ENCODE measurements at regions not wholly inside any gene's neighbourhood (a gene's known extent, or its start where the extent isn't known, plus 50 kb on each side); places are given as distances from the start of the nearest gene placed in this dataset.

DNA sequence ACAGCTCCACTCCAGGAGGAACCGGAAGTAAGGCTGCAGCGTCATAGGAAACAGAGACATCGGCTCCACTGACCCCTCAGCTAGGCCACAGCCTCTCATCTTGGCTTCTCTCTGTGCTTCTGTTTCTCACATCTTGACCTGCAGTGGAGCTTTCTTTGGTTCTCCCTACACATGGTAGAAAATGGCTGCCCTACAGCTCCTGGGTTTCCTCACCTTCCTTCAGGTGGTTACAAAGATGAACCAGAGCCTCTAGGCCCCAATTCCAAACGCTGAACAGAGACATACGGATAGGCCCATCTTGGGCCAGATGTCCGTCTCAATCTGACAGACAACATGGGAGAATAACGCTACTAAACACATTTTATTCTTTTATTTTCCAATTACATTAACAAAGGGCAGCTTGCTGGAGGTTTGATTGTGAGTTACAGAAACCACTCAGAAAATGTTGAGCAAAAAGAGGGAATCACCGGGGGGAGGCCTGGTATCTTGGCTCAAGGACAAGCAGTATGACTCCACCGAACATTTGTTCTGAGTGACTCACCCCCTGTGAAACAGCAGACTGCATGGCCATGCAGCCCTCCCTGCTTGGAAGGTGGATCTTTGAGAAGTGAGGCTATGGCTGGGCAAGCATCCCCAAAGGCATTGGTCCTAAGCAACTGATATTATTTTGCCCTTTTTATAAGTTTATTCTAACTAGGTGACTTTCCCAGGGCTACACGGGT, 303.5 kb downstream of the CDCA7 start:
- ATAC-seq: peak; percentile 39; the same call in 1 of the 3 replicates
- ChIA-PET CTCF (ENCODE audit: low intra/inter-chr PET ratio, low total read pairs) (no interaction called here), POLR2A (no interaction called here)
- Histone ChIP-seq H3K4me1 (ENCODE audit: insufficient read depth, low read length) (no peaks in the 10 kb centered on the region), H3K4me3 (replicated peaks in 1 of 3; ENCODE audit: insufficient read depth in 1 of 3, low read depth in 2 of 3, low read length in 3 of 3) (no peak overlapping the region), H3K27ac (ENCODE audit: extremely low read length, insufficient read depth, low read length) (no peak overlapping the region), H3K36me3 (replicated peaks in 1 of 2; ENCODE audit: control insufficient read depth in 1 of 2, insufficient read depth in 2 of 2, low read length in 2 of 2) (no peaks in the 10 kb centered on the region), H2AFZ (ENCODE audit: low read length) (no peak overlapping the region), H3K9ac (ENCODE audit: insufficient read depth, low read depth, low read length) (no peak overlapping the region), H4K20me1 (ENCODE audit: insufficient read depth, low read length) (no peaks in the 10 kb centered on the region), H3K79me2 (ENCODE audit: insufficient read depth, low read length) (no peaks in the 10 kb centered on the region), H3K4me2 (ENCODE audit: low read depth, low read length) (no peak overlapping the region), H3K9me3 (ENCODE audit: low read length) (no peaks in the 10 kb centered on the region), H3K27me3 (ENCODE audit: control insufficient read depth in 1 of 2, insufficient read depth in 2 of 2, low read length in 2 of 2) (peaks cover 3 to 12% of the 10 kb centered on the region in 2 experiments; a peak in 2 of 5 replicates)
- 27% methylated on average over 10 of the region's 10 CpGs for WGBS (ENCODE audit: low lambda C conversion rate)
- TF ChIP-seq FOSL2 (CRISPR knock-in tag; IDR thresholded peaks at IDR 0.05): peak; percentile 82
- no peak for TF ChIP-seq REXO4 (CRISPR knock-in tag; IDR thresholded peaks at IDR 0.05; ENCODE audit: borderline replicate concordance)
- BruUV-seq (replicated peaks): no TSS peak
- intact Hi-C loops (cut with micrococcal nuclease; ENCODE audit: unreplicated experiment) (no loop called here), in situ Hi-C loops (cut with HindIII; ENCODE audit: extremely low pct_ligation_motif_present, low pct_unique_long_range_greater_than_20kb) (no loop called here)
- peak; percentile 26 for DNase-seq (ENCODE audit: low spot score)
- FAIRE-seq: no peak

DNA sequence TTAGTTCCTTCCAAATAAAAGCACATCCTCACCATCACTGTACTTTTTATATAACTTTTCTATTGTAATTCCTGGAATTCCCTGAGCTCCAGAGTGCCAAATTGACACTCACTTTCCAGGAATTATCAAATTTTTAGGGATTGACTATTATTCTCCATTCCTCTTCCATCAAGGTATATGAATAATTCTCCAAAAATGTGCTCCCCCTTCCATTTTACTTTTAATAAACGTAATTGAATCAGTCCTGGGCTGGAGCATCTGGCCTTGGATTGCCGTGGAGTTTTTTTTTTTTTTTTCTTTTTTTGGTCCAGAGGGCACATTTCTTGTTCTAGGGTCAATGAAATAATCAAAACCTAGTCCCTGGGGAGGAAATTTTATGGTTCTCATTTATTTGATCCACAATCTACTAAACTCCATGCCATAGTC, 304.3 kb downstream of the CDCA7 start:
- Histone ChIP-seq H3K4me1 (ENCODE audit: insufficient read depth, low read length) (no peaks in the 10 kb centered on the region), H3K27ac (ENCODE audit: extremely low read length, insufficient read depth, low read length) (no peak overlapping the region), H3K79me2 (ENCODE audit: insufficient read depth, low read length) (no peaks in the 10 kb centered on the region), H3K4me3 (replicated peaks in 1 of 3; ENCODE audit: insufficient read depth in 1 of 3, low read depth in 2 of 3, low read length in 3 of 3) (no peak overlapping the region), H3K9ac (ENCODE audit: insufficient read depth, low read depth, low read length) (no peak overlapping the region), H3K9me3 (ENCODE audit: low read length) (no peaks in the 10 kb centered on the region), H3K27me3 (ENCODE audit: control insufficient read depth in 1 of 2, insufficient read depth in 2 of 2, low read length in 2 of 2) (peaks cover 3 to 12% of the 10 kb centered on the region in 2 experiments; a peak in 2 of 5 replicates), H4K20me1 (ENCODE audit: insufficient read depth, low read length) (no peaks in the 10 kb centered on the region), H3K36me3 (replicated peaks in 1 of 2; ENCODE audit: control insufficient read depth in 1 of 2, insufficient read depth in 2 of 2, low read length in 2 of 2) (no peaks in the 10 kb centered on the region), H3K4me2 (ENCODE audit: low read depth, low read length) (no peak overlapping the region), H2AFZ (ENCODE audit: low read length) (no peak overlapping the region)
- FAIRE-seq (no peak), ATAC-seq (no peak), DNase-seq (ENCODE audit: low spot score) (no peak)
- intact Hi-C loops (cut with micrococcal nuclease; ENCODE audit: unreplicated experiment) (no loop called here), in situ Hi-C loops (cut with HindIII; ENCODE audit: extremely low pct_ligation_motif_present, low pct_unique_long_range_greater_than_20kb) (no loop called here)
- POLR2A ChIA-PET: no interaction called here
- 7% methylated on average over 2 of the region's 2 CpGs for WGBS (ENCODE audit: low lambda C conversion rate)
- CTCF ChIA-PET (ENCODE audit: low intra/inter-chr PET ratio, low total read pairs): no interaction called here
- no TSS peak for BruUV-seq (replicated peaks)
- no peak for TF ChIP-seq ZSCAN21 (CRISPR knock-in tag; IDR thresholded peaks at IDR 0.05; ENCODE audit: borderline replicate concordance)
- TF ChIP-seq JARID2 (CRISPR knock-in tag; IDR thresholded peaks at IDR 0.05; ENCODE audit: insufficient replicate concordance): no peak
- no peak for TF ChIP-seq THAP11 (CRISPR knock-in tag; IDR thresholded peaks at IDR 0.05)
- TF ChIP-seq FOXO1 (CRISPR knock-in tag; IDR thresholded peaks at IDR 0.05): no peak
- no peak for TF ChIP-seq MED1 (CRISPR knock-in tag; IDR thresholded peaks at IDR 0.05)
- TF ChIP-seq SIN3A (IDR thresholded peaks at IDR 0.05; ENCODE audit: borderline replicate concordance, low read depth, low read length): no peak
- TF ChIP-seq, protein P1, sequence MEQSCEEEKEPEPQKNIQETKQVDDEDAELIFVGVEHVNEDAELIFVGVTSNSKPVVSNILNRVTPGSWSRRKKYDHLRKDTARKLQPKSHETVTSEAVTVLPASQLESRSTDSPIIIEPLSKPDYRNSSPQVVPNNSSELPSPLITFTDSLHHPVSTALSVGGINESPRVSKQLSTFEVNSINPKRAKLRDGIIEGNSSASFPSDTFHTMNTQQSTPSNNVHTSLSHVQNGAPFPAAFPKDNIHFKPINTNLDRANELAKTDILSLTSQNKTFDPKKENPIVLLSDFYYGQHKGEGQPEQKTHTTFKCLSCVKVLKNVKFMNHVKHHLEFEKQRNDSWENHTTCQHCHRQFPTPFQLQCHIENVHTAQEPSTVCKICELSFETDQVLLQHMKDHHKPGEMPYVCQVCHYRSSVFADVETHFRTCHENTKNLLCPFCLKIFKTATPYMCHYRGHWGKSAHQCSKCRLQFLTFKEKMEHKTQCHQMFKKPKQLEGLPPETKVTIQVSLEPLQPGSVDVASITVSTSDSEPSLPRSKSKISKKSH (CRISPR knock-in tag; IDR thresholded peaks at IDR 0.05; ENCODE audit: borderline replicate concordance): no peak
- no peak for TF ChIP-seq SALL1 (CRISPR knock-in tag; IDR thresholded peaks at IDR 0.05)
- TF ChIP-seq, protein P2, sequence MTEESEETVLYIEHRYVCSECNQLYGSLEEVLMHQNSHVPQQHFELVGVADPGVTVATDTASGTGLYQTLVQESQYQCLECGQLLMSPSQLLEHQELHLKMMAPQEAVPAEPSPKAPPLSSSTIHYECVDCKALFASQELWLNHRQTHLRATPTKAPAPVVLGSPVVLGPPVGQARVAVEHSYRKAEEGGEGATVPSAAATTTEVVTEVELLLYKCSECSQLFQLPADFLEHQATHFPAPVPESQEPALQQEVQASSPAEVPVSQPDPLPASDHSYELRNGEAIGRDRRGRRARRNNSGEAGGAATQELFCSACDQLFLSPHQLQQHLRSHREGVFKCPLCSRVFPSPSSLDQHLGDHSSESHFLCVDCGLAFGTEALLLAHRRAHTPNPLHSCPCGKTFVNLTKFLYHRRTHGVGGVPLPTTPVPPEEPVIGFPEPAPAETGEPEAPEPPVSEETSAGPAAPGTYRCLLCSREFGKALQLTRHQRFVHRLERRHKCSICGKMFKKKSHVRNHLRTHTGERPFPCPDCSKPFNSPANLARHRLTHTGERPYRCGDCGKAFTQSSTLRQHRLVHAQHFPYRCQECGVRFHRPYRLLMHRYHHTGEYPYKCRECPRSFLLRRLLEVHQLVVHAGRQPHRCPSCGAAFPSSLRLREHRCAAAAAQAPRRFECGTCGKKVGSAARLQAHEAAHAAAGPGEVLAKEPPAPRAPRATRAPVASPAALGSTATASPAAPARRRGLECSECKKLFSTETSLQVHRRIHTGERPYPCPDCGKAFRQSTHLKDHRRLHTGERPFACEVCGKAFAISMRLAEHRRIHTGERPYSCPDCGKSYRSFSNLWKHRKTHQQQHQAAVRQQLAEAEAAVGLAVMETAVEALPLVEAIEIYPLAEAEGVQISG (CRISPR knock-in tag; IDR thresholded peaks at IDR 0.05): no peak
- TF ChIP-seq ZBTB42 (CRISPR knock-in tag; IDR thresholded peaks at IDR 0.05): no peak

All from HepG2 (cell line).